Kidney epithelial cell (primary cell): ENCODE measurements at regions not wholly inside any gene's neighbourhood (a gene's known extent, or its start where the extent isn't known, plus 50 kb on each side); places are given as distances from the start of the nearest gene placed in this dataset.

Experiments used
- DNase-seq: peaks from one replicate; pipeline ENCODE4 v3.0.0-alpha.2; 2010; ENCODE audit warnings: low read depth
- H3K27me3 ChIP-seq: 2 replicates; pipeline ENCODE4 v1.6.0; 2011; ENCODE audit warnings: low read length; ENCODE audit not compliant: control insufficient read depth, insufficient read depth
- H3K36me3 ChIP-seq: 2 replicates; pipeline ENCODE4 v1.5.1; 2011; ENCODE audit warnings: low read length; ENCODE audit not compliant: control insufficient read depth, insufficient read depth
- H3K4me3 ChIP-seq: 2 replicates; pipeline ENCODE4 v1.5.1; 2011; ENCODE audit warnings: low read depth, mild to moderate bottlenecking, control low read depth, low read length
- TF ChIP-seq, protein P1 (sequence below): IDR thresholded peaks from 2 replicates; pipeline ENCODE4 v1.5.1; 2011; ENCODE audit warnings: mild to moderate bottlenecking, moderate library complexity, low read length, control low read depth, inconsistent platforms; ENCODE audit not compliant: insufficient read depth, poor library complexity, severe bottlenecking

DNA sequence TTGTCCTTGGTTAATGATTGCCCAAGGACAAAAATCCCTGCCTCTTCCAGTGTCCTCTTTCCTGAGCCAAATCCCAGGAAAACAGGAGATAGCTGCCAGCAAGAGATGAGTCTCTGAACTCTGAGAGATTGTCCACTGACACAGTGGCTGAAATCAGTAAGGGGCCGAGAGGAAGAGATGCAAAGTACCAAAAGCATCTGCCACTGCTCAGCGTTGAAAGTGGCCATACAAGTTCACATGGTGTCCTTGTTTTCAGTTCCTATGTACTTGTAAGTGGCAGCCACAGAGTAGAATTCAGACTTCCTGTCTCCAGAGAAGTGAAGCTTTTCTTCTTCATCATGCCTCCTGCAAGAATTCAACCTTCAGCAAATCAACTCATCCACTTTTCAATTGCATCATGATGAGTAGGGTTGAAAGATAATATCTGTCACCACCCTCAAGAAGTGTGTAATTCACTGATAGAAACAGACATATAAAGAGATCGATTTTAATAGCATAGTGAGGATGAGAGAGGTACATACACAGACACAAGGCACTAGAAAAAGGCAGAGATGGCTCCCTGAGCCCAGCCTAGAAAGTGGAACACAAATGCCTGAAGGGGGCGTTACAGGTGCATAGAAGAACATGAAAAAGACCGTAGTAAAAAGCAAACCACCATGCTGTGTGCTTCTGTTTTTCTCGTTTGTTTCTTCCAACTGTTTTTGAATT is 185.8 kb downstream of the MRPL39 start:
- peak; percentile 9 for DNase-seq
- no peaks in the 10 kb centered on the region for H3K36me3 ChIP-seq
- TF ChIP-seq, protein P1, sequence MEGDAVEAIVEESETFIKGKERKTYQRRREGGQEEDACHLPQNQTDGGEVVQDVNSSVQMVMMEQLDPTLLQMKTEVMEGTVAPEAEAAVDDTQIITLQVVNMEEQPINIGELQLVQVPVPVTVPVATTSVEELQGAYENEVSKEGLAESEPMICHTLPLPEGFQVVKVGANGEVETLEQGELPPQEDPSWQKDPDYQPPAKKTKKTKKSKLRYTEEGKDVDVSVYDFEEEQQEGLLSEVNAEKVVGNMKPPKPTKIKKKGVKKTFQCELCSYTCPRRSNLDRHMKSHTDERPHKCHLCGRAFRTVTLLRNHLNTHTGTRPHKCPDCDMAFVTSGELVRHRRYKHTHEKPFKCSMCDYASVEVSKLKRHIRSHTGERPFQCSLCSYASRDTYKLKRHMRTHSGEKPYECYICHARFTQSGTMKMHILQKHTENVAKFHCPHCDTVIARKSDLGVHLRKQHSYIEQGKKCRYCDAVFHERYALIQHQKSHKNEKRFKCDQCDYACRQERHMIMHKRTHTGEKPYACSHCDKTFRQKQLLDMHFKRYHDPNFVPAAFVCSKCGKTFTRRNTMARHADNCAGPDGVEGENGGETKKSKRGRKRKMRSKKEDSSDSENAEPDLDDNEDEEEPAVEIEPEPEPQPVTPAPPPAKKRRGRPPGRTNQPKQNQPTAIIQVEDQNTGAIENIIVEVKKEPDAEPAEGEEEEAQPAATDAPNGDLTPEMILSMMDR: peak; percentile 56
- no peaks in the 10 kb centered on the region for H3K27me3 ChIP-seq
- no peak overlapping the region for H3K4me3 ChIP-seq

GRCh38 chr21:25420831-25421230 is 186.4 kb downstream of the MRPL39 start:
- no peak for DNase-seq
- Histone ChIP-seq H3K36me3 (no peaks in the 10 kb centered on the region), H3K27me3 (no peaks in the 10 kb centered on the region), H3K4me3 (no peak overlapping the region)
- TF ChIP-seq, protein P1: no peak

DNA sequence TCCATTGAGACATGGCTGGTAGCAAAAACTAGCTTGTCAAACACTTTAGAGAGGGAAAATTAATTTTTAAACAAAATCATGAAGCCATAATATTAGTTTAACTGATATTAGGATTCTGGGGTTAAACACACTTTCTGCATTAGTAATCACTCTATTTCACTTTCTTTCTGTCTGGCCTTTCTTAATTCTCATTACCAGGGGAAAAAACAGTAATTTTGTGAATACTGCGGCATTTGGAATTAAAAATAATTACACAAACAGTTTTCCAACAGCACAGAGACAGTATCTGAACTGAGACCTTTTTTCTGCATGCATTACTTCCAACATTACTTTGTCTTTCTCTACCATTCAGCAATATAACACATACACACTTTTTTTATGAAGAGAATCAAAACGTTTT is 190.6 kb downstream of the MRPL39 start:
- no peak overlapping the region for H3K4me3 ChIP-seq
- TF ChIP-seq, protein P1: no peak
- DNase-seq: no peak
- H3K36me3 ChIP-seq: no peaks in the 10 kb centered on the region
- no peaks in the 10 kb centered on the region for H3K27me3 ChIP-seq

GRCh38 chr21:25412100-25412499 is 195.2 kb downstream of the MRPL39 start:
- TF ChIP-seq, protein P1: no peak
- H3K36me3 ChIP-seq: no peaks in the 10 kb centered on the region
- DNase-seq: no peak
- H3K27me3 ChIP-seq: no peaks in the 10 kb centered on the region
- H3K4me3 ChIP-seq: no peak overlapping the region

- no peaks in the 10 kb centered on the region for H3K36me3 ChIP-seq
Measured at GRCh38 chr21:25409978-25410377, 197.3 kb downstream of the MRPL39 start.

DNA sequence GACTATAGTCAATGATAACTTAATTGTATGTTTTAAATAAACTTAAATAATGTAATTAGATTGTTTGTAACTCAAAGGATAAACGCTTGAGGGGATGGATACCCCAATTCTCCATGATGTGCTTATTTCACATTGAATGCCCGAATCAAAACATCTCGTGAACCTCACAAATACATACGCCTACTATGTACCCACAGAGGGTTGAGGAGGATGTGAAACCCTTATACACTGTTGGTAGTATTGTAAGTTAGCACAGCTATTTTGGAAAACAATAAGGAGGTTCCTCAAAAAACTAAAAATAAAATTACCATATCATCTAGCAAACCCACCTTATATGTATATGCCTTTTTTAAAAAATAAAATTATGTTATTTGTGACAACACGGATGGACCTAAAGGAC is 198.6 kb downstream of the MRPL39 start:
- TF ChIP-seq, protein P1: no peak
- no peak for DNase-seq
- Histone ChIP-seq H3K36me3 (no peaks in the 10 kb centered on the region), H3K27me3 (no peaks in the 10 kb centered on the region), H3K4me3 (no peak overlapping the region)

More at GRCh38 chr21:25409978-25410377, 197.3 kb downstream of the MRPL39 start:
- Histone ChIP-seq H3K4me3 (no peak overlapping the region), H3K27me3 (no peaks in the 10 kb centered on the region)
- TF ChIP-seq, protein P1: no peak
- no peak for DNase-seq
